ENCODE measurements at regions not wholly inside any gene's neighbourhood (a gene's known extent, or its start where the extent isn't known, plus 50 kb on each side); places are given as distances from the start of the nearest gene placed in this dataset.

GRCh38 chr1:68969441-68969840 is 472.6 kb upstream of the DEPDC1 start:
- DNase-seq = no peak
- no peak for TF ChIP-seq CTCF (IDR thresholded peaks at IDR 0.05)
- TF ChIP-seq POLR2A (IDR thresholded peaks at IDR 0.05) = no peak
- Histone ChIP-seq H3K27ac (no peak overlapping the region), H3K27me3 (no peaks in the 10 kb centered on the region), H3K36me3 (ENCODE audit: low read depth, missing control alignments) (no peaks in the 10 kb centered on the region), H3K9me3 (no peaks in the 10 kb centered on the region), H3K4me3 (no peak overlapping the region), H3K4me1 (no peaks in the 10 kb centered on the region)
- WGBS, 2 donors = 62 to 70% methylated on average over 4 of the region's 4 CpGs
- intact Hi-C loops (cut with DNase I; ENCODE audit: low total_unique reads) = no loop called here

GRCh38 chr1:68970571-68970970 is 473.7 kb upstream of the DEPDC1 start:
- no peak for TF ChIP-seq CTCF (IDR thresholded peaks at IDR 0.05)
- no peak for TF ChIP-seq POLR2A (IDR thresholded peaks at IDR 0.05)
- no peaks in the 10 kb centered on the region for H3K36me3 ChIP-seq (ENCODE audit: low read depth, missing control alignments)
- intact Hi-C loops (cut with DNase I; ENCODE audit: low total_unique reads) = no loop called here
- no peaks in the 10 kb centered on the region for H3K9me3 ChIP-seq
- no peaks in the 10 kb centered on the region for H3K27me3 ChIP-seq
- no peak for DNase-seq
- H3K27ac ChIP-seq = no peak overlapping the region
- H3K4me3 ChIP-seq = no peak overlapping the region
- peaks cover 4% of the 10 kb centered on the region for H3K4me1 ChIP-seq
- 79 to 83% methylated on average over 2 of the region's 2 CpGs for WGBS, 2 donors

GRCh38 chr1:68973459-68974244 is 476.8 kb upstream of the DEPDC1 start:
- no peak overlapping the region for H3K27ac ChIP-seq

GRCh38 chr1:68974447-68974846 is 477.6 kb upstream of the DEPDC1 start:
- no peak for TF ChIP-seq POLR2A (IDR thresholded peaks at IDR 0.05)
- no peak for TF ChIP-seq CTCF (IDR thresholded peaks at IDR 0.05)
- no peaks in the 10 kb centered on the region for H3K9me3 ChIP-seq

More at GRCh38 chr1:68973459-68974244, 476.8 kb upstream of the DEPDC1 start:
- Histone ChIP-seq H3K4me3 (no peak overlapping the region), H3K27me3 (no peaks in the 10 kb centered on the region), H3K9me3 (no peaks in the 10 kb centered on the region), H3K36me3 (ENCODE audit: low read depth, missing control alignments) (no peaks in the 10 kb centered on the region), H3K4me1 (peaks cover 11% of the 10 kb centered on the region)
- TF ChIP-seq CTCF (IDR thresholded peaks at IDR 0.05) (no peak), POLR2A (IDR thresholded peaks at IDR 0.05) (no peak)
- WGBS, 2 donors = 82 to 89% methylated on average over 6 of the region's 6 CpGs
- no peak for DNase-seq
- intact Hi-C loops (cut with DNase I; ENCODE audit: low total_unique reads) = no loop called here

More at GRCh38 chr1:68974447-68974846, 477.6 kb upstream of the DEPDC1 start:
- H3K27ac ChIP-seq = no peak overlapping the region
- no peak overlapping the region for H3K4me3 ChIP-seq
- H3K36me3 ChIP-seq (ENCODE audit: low read depth, missing control alignments) = no peaks in the 10 kb centered on the region
- H3K4me1 ChIP-seq = peaks cover 11% of the 10 kb centered on the region
- no peaks in the 10 kb centered on the region for H3K27me3 ChIP-seq
- no peak for DNase-seq
- 89 to 92% methylated on average over 5 of the region's 5 CpGs for WGBS, 2 donors
- intact Hi-C loops (cut with DNase I; ENCODE audit: low total_unique reads) = no loop called here
